ENCODE measurements at regions not wholly inside any gene's neighbourhood (a gene's known extent, or its start where the extent isn't known, plus 50 kb on each side); places are given as distances from the start of the nearest gene placed in this dataset.

DNA sequence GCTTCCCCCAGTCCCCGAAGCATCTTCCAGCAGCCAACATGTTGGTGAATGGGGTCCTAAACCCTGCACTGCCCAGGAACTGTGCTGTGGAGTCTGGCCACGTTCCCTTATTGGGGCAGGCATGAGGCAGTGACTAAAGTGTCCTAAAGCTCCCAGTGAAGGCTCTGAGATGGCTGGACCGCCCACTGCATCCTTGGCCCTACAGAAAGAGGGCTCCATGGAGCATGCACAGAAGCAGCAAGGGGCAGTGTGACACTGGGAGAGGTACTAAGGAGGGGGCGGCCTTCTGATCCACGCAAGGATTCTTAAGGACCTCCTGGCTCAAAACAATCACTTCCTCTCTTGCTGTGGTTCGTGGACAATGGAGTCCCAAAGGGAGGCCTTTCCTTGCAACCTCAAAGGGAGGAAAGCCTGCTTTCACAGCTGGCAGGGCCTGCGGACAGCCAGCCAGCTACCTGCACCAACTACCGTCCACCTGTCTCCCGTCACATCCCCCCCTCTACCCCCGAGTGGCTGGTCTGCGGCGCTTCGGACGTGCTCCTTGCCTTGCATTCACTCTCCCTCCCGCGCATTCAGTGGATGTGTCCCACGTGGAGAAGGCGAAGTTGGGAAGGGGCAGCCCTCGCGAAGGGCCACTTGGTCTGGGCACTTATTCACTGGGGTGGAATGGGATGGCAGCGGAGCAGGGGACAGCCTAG, 63.9 kb upstream of the STARD13 start:
- peaks cover 12% of the 10 kb centered on the region for H3K27me3 Mint-ChIP-seq (ENCODE audit: low read depth)
- peaks cover 54% of the 10 kb centered on the region for H3K4me1 Mint-ChIP-seq
- no peak for DNase-seq (ENCODE audit: low read depth, low spot score)
- H3K27ac Mint-ChIP-seq (ENCODE audit: unreplicated experiment): peak overlapping the region; percentile 87
- H3K9me3 Mint-ChIP-seq: peaks cover 6% of the 10 kb centered on the region
- peaks cover 8% of the 10 kb centered on the region for H3K36me3 Mint-ChIP-seq (ENCODE audit: low read depth)
- TF ChIP-seq, protein P1, sequence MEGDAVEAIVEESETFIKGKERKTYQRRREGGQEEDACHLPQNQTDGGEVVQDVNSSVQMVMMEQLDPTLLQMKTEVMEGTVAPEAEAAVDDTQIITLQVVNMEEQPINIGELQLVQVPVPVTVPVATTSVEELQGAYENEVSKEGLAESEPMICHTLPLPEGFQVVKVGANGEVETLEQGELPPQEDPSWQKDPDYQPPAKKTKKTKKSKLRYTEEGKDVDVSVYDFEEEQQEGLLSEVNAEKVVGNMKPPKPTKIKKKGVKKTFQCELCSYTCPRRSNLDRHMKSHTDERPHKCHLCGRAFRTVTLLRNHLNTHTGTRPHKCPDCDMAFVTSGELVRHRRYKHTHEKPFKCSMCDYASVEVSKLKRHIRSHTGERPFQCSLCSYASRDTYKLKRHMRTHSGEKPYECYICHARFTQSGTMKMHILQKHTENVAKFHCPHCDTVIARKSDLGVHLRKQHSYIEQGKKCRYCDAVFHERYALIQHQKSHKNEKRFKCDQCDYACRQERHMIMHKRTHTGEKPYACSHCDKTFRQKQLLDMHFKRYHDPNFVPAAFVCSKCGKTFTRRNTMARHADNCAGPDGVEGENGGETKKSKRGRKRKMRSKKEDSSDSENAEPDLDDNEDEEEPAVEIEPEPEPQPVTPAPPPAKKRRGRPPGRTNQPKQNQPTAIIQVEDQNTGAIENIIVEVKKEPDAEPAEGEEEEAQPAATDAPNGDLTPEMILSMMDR (conservative IDR thresholded peaks at IDR 0.05): no peak
- H3K4me3 Mint-ChIP-seq: peak overlapping the region; percentile 81

DNA sequence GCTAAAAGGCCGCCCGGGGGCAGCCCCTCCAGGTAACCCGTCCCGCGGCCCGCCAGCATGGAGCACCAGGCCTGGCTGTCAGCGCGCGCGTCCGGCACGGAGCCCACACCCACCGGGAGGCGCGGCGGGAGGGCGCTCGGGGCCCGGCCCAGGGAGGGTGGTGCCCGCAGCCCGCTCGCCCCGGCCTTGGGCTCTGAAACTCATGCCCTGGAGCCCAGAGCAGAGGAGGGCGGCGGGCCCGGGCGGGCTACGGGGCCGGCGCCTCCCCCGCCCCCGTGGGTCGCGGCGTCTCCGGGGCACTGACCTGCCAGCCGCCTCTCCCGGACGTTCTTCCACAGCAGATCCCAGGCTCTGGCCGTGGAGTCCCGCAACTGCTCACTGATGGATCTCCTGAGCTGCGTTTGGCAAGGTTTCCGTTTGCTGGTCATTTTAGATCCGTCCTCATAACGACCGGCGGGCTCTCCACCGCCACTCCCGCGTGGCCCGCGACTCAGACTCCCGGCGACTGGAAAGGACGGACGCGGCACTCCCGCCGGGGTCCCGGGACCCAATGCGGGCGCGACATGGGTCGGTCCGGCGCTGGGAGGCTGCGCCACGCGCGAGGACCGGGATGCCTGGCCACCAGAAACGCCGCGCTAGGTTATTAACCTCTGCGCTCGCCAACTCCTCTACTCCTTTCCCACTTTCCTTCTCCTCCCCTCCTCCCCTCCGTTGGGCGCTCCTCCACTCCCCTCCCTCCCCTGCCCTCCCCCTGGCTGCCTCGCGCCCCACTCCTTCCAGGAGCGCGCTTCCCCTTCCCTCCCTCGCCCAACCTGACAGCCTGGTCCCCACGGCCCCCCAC, 64.7 kb upstream of the STARD13 start:
- H3K4me1 Mint-ChIP-seq: peaks cover 51% of the 10 kb centered on the region

DNA sequence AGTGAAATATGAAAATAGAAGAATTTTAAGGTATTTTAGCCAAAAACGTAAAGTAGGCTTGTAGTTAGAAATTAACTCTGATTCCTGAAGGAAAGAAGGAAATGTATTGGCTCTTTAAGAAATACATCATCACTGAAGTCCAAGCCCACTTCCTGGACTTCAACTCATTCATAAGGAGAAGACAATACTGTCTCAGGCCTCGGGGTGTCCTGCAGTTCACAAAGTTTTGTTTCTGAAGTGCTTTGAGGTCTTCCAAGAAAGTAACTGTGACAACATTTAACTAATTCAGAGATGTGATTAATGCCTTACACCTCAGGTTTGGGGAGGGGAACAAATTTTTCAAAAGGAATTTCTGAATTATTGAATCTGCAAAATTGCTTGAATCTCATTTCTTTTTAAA, 65.8 kb upstream of the STARD13 start:
- Mint-ChIP-seq H3K4me3 (peak overlapping the region; percentile 93), H3K27me3 (ENCODE audit: low read depth) (peaks cover 12% of the 10 kb centered on the region), H3K4me1 (peaks cover 40% of the 10 kb centered on the region), H3K9me3 (peaks cover under 1% of the 10 kb centered on the region), H3K36me3 (ENCODE audit: low read depth) (no peaks in the 10 kb centered on the region), H3K27ac (ENCODE audit: unreplicated experiment) (no peak overlapping the region)
- TF ChIP-seq, protein P1 (conservative IDR thresholded peaks at IDR 0.05): no peak
- DNase-seq (ENCODE audit: low read depth, low spot score): no peak

More for the DNA sequence above, 64.7 kb upstream of the STARD13 start:
- Mint-ChIP-seq H3K27ac (ENCODE audit: unreplicated experiment) (no peak overlapping the region), H3K36me3 (ENCODE audit: low read depth) (peaks cover 5% of the 10 kb centered on the region), H3K4me3 (peak overlapping the region; percentile 93), H3K9me3 (peaks cover 6% of the 10 kb centered on the region), H3K27me3 (ENCODE audit: low read depth) (peaks cover 12% of the 10 kb centered on the region)
- peak; percentile 12 for DNase-seq (ENCODE audit: low read depth, low spot score)
- TF ChIP-seq, protein P1 (conservative IDR thresholded peaks at IDR 0.05): no peak

DNA sequence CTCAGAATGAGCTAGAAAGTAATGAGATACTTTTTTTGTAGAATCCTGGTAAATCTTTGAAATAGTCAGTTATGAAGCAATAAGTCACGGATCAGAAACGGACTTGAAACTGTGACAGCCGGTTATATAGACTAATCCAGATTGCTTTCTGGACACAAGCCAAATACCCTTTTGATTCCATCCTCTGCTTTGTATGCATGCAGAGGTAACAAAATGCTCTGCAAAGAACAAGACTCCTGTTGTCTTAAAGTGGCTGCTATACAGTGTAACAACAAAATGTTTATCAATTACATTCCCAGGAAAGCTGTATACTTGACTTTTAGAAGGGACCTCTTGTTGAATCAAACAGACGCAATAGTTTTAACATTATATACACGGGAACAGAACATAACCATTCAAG, 66.5 kb upstream of the STARD13 start:
- Mint-ChIP-seq H3K36me3 (ENCODE audit: low read depth) (no peaks in the 10 kb centered on the region), H3K4me1 (peaks cover 39% of the 10 kb centered on the region), H3K4me3 (peak overlapping the region; percentile 4), H3K27me3 (ENCODE audit: low read depth) (peaks cover 12% of the 10 kb centered on the region), H3K27ac (ENCODE audit: unreplicated experiment) (no peak overlapping the region), H3K9me3 (no peaks in the 10 kb centered on the region)
- no peak for DNase-seq (ENCODE audit: low read depth, low spot score)
- TF ChIP-seq, protein P1 (conservative IDR thresholded peaks at IDR 0.05): no peak

DNA sequence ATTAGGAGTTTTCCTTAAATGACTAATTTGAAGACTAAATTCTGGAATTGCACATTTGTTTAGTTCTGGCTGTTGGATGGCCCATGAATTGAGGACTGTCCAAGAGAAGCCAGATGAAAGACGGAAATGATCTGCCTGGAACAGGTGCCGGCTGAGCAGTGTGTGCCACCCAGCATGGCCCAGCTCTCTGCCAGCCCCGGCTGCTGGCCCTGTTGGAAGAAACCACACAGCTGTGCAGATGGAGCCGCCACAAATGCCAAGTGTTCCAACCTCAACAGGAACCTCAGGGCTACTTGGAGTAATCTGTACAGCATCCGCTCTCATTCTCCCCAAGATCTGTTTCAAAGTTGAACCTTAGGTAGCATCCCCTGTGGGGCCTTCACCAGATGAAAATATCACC, 67.0 kb upstream of the STARD13 start:
- peaks cover 12% of the 10 kb centered on the region for H3K27me3 Mint-ChIP-seq (ENCODE audit: low read depth)
- H3K36me3 Mint-ChIP-seq (ENCODE audit: low read depth): no peaks in the 10 kb centered on the region
- no peak overlapping the region for H3K27ac Mint-ChIP-seq (ENCODE audit: unreplicated experiment)

More for the DNA sequence above, 67.0 kb upstream of the STARD13 start:
- TF ChIP-seq, protein P1 (conservative IDR thresholded peaks at IDR 0.05): no peak
- H3K9me3 Mint-ChIP-seq: no peaks in the 10 kb centered on the region
- H3K4me3 Mint-ChIP-seq: peak overlapping the region; percentile 43
- DNase-seq (ENCODE audit: low read depth, low spot score): no peak
- H3K4me1 Mint-ChIP-seq: peaks cover 37% of the 10 kb centered on the region

All from neural crest cell (in vitro differentiated cells).